AG09309 (cell line): ENCODE measurements at regions not wholly inside any gene's neighbourhood (a gene's known extent, or its start where the extent isn't known, plus 50 kb on each side); places are given as distances from the start of the nearest gene placed in this dataset.

Experiments used
- DNase-seq: peaks from one replicate; pipeline ENCODE4 v3.0.0-alpha.2; 2010; ENCODE audit warnings: low read depth
- H3K4me3 ChIP-seq: 2 replicates; pipeline ENCODE4 v1.5.1; 2011; ENCODE audit warnings: mild to moderate bottlenecking, low read depth, low read length, moderate library complexity; ENCODE audit not compliant: control insufficient read depth
- CTCF ChIP-seq: IDR thresholded peaks from 2 replicates; pipeline ENCODE4 v1.5.1; 2011; ENCODE audit warnings: mild to moderate bottlenecking, low read depth, low read length, inconsistent platforms; ENCODE audit not compliant: insufficient read depth, control insufficient read depth; ENCODE audit errors: missing control alignments

DNA sequence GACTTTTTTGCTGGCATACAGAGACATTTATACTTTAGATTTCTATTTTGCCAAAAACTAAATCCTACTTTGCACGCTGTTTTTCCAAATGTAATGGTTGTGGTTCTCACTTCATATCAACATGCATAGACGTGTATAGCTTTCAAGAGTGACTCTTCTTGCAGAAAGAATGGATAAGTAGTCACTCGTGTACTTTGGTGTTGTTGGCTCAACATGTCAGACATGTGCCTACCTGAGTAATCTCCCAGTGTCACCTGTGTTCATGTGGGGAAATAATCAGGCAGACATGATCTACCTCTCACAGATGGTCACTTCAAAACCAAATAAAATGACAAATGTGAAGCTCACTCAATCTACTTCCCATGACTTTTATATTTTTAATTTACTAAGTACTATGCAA, 73.1 kb downstream of the GPR88 start:
- no peak for TF ChIP-seq CTCF
- H3K4me3 ChIP-seq = no peak overlapping the region
- DNase-seq = no peak

DNA sequence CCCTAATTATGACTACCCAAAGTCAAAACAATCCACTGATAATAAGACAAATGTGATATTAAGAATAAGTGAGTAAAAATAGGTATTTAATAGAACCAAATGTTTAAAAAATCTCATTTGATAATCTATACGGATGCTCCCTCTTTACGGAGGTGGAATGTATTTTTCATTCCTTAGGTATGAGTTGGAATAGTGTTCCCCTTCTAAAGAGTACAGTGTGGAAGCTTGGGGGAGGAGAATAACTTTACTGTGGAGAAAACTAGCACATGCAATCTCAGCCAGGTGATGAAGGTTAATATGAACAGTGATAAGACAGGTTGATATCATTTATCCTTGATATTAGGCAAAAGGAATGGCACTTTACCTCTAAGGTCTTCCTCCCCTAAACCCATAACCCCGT, 74.6 kb downstream of the GPR88 start:
- no peak overlapping the region for H3K4me3 ChIP-seq
- no peak for TF ChIP-seq CTCF
- DNase-seq = no peak

DNA sequence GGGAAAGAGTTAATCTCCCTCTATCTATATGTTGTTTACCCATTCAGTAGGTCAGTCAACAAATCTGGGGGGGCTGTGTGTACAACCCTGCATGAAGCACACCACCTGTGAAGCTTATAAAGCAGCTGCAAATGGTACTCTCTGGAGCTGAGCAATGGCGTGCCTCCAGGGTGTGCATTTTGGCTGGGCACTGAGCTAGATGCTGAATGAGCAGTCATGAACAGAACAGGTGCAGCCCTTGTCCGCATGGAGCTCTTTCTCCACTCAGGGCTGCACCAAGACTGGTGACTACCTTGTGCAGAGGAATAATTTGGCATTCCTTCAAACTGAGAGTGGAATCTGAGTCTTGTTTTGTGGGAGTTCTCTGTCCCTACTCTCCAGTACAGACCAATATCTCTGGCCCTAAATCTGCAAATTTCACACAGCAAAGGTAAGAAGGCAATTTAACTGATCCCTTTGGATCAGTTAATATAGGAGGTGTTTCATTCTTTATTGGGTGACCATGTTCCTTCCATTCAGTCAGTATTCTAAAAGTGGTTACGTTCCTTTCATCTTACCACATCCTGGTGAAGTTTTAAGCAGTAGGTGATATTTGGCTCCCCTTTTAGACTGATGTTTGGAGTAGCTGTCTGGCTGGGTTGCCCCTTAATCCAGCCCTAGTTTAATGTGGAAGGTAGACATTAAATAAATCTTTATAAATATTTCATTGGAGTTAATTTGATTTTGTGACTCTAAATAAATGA, 76.0 kb downstream of the GPR88 start:
- DNase-seq = no peak
- no peak for TF ChIP-seq CTCF
- H3K4me3 ChIP-seq = no peak overlapping the region

- no peak for DNase-seq
- no peak for TF ChIP-seq CTCF
- no peak overlapping the region for H3K4me3 ChIP-seq
Measured at GRCh38 chr1:100614570-100614969, 76.6 kb downstream of the GPR88 start.

- DNase-seq = no peak
- no peak overlapping the region for H3K4me3 ChIP-seq
- TF ChIP-seq CTCF = no peak
Measured at GRCh38 chr1:100615686-100616085, 77.7 kb downstream of the GPR88 start.

GRCh38 chr1:100616121-100616621, 78.2 kb downstream of the GPR88 start:
- no peak overlapping the region for H3K4me3 ChIP-seq
- DNase-seq = no peak
- TF ChIP-seq CTCF = no peak

DNA sequence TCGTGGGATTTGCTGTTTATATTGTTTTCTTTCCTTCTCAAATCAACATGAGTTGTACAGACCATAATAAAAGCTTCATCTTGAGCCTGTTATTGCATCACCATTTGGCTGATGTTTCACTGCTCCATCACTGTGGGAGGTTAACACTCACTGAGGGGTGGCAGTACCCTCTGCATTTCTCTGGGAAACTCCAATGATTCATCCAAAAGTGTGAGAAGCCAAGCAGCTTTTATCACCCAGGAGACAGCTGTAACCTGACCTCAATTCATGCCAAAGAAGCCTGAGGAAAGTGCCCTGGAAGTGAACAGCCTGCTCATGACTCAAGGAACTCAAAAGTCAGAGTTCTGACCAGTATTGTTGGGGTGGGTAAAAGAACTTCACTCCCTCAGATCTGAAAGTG, 84.1 kb downstream of the GPR88 start:
- peak; percentile 99 for DNase-seq
- TF ChIP-seq CTCF = no peak
- H3K4me3 ChIP-seq = no peak overlapping the region
